NCI-H748 (cell line): ENCODE measurements at regions not wholly inside any gene's neighbourhood (a gene's known extent, or its start where the extent isn't known, plus 50 kb on each side); places are given as distances from the start of the nearest gene placed in this dataset.

ENCODE experiments used
- DNase-seq: peaks from one replicate; lab custom pipeline; 2025; ENCODE audit not compliant: unreplicated experiment; lab: John Stamatoyannopoulos, UW

DNA sequence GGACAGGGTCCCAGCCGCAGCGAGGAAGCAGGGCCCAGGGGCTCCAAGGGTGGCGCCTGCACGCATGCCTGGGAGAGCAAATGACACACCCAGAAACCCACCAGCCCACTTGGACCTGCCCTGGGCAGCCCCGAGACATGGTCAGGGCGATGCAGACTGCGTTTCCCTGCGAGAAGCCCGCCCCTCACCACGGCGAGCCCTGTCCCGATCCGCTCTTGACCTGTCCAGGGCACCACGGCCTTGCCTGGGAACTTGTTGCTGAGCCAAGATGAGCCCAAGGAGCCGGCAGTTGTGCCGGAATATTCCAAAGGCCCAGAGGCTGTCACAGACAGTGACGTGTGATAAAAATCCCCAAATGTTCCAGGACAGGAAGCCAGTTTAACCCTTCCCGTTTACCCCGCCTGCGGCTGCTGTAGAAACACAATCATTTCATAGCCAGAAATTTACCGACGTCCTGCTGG lies 78.1 kb downstream of the SIK1 start:
- DNase-seq: no peak

DNA sequence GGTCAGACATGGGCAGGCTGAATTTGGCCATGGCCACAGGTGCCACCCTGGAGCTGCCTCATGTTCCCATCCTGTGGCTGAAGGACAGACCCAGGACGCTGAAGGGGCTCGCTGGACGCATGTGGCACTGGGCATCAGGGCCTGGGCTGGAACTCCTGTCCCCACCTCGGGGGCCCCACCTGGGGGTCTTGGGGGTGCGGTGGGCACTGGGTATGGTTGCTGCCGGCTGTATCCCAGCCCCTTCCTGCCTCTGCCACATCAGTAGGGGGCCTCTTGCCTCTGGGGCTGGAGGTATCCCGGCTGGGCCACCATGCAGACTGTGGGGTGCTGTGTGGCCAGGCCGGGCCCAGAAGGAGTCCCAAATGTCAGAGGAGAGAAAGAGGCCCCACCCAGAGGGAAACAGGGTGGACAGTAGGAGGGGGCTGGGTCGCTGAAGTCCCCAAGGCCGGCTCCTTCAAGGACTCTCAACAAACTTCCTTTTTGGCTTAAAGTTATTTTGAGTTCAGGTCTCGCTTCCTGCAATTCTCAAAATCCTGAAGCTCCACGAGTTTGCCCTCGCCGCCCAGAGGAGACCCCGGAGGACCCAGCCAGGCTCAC lies 78.7 kb downstream of the SIK1 start:
- no peak for DNase-seq

DNA sequence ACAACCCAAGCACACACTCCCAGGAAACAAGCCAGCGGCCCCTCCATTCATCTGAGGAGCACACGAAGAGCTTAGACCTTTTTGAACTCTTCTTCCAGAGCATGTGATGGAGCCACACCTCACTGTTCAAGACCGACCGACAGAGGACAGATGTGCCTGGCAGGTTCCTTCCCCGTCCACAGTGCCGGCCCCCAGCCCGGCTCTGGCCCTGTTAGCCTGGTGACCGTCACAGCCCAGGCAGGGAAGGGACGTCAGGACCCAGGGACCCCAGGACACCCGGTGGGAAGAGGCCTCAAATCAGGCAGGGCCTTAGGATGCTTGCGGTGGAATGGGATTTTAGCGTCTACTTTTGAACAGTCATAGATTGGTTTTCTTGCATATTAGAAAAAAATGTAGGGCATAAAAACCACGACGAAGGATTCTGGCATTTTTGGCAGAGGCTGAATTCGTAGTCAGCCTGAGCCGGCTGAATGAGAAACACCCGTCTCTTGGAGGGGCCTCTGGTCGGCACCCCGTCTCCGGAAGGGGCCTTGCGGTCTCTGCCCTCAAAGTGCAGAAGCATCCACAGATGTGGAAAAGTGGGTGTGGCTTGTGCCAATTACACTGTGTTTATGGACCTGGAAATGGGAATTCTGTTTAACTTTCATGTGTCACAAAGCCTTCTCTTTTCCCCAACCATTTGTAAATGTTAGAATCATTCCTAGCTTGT lies 79.3 kb downstream of the SIK1 start:
- no peak for DNase-seq

DNA sequence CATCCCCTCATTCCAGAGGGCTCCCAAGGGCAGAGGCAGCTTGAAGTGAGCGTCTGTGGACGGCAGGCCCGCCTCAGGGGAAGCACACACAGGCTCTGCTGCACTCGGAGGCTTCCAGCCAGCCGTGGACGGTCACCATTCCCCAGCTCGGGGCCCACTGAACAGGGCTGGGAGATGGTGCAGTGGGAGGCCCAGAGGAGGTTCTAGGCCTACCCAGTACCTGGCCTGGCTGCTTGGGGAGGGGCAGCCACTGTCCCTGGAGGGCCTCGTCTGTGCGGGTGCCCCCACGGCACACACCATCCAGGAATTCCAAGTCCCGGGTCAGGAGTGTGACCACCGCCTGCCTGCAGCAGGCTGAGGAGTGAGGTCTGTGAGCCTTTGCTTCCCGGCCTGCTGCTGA lies 80.4 kb downstream of the SIK1 start:
- no peak for DNase-seq

DNA sequence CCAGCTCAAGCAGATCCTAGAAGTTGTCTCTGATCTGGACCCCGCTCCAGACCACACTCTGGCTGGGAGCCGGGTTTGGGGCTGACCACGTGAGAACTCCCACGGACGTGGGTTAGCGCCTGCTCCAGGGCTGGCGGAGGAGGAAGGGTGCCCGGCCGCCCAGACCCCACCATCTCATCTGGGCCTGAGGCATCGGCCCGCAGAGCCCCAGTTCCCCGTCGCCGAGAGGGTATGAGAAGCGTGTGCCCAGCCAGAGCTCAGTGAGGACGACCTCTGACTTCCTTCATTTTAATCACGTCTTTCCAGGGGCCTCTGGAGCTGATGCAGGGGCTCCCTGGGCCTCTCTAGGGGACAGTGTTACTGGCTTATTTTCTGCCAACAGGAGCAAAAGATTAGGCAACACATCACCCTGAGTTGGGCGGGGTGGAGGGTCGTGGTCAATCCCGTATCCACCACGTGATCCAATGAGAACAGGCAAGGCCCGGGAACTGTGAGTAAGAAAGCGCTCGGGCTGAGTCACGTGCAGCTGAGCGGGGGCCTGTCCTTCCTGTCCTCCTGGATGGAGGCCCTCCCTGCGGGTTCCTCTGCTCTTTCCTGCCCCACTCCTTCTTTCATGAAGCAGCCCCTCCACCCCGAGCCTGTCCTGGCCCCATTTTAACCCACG lies 81.1 kb downstream of the SIK1 start:
- DNase-seq: no peak

DNA sequence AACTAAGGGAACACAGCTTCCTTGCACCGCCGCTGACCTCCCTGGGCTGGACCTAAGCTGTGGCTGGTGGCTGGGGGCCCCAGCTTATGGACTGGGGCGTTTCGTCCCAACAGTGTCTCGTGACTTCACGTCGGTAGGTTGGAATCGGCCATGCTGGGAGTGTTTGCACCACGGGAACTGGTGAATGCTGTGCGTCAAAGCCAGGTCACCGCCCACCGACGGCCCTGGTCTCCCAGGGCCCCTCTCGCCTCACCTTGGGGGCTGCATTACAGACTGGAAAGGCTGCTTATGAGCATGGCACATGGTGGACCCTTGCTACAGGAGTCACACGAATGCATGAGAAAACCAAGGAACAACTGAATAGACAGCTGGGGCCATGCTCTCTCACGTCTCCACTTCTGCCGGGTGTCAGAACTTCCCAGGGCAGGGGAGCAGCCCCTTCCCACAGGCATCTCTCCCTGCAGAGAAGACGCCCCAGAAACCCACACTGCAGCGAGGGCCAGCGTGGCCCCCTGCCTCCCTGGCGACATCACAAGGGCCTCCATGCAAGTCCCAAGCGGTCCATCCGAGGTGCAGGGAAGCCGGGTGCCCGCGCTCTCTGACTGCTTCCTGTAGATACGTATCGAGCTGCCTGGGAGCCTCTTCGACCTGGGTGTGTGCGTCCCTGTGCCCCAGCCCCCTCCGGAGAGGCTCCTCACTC lies 81.7 kb downstream of the SIK1 start:
- no peak for DNase-seq

DNA sequence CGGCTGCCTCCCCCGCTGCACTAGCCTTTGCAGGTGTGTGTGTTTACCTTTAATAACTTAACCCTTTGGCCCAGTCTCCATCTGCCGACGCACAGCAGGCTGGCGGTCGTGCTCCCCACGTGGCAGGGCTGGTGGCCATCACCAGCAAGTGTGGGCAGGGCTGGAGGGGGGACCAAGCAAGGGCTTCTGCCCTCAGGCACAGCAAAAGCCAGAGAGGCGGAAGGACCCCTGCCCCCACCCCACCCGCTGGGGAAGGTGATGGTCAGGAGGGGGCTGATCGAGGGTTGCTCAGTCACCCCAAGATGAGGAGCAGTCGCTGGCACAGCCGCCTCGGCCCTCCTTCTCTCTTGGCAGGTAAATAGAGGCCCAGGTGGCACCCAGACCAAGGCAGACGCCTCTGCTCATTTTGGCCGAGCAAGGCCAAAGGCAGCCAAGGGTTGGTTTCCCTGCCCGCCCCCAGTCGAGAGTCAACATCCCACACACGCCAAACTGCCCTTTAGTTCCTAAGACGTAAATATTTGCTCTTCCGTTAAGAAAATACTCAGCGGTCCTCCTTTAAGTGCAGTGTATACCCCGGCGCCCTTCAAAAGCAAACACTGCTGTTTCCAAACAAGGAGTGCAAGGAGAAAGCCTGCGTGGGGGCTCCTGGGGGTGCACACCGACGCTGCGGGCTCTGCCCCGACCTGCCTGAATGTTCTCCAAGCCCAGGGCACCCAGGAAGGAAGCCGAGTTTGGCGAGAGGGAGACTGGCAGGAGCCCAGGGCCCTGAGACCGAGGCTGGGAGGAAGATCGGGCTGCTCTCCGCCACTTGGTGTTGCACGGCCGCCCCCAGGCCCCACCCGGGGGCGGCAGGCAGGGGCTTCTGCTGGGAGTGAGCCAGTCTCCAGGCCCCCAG lies 82.7 kb downstream of the SIK1 start:
- DNase-seq: peak; percentile 17

DNA sequence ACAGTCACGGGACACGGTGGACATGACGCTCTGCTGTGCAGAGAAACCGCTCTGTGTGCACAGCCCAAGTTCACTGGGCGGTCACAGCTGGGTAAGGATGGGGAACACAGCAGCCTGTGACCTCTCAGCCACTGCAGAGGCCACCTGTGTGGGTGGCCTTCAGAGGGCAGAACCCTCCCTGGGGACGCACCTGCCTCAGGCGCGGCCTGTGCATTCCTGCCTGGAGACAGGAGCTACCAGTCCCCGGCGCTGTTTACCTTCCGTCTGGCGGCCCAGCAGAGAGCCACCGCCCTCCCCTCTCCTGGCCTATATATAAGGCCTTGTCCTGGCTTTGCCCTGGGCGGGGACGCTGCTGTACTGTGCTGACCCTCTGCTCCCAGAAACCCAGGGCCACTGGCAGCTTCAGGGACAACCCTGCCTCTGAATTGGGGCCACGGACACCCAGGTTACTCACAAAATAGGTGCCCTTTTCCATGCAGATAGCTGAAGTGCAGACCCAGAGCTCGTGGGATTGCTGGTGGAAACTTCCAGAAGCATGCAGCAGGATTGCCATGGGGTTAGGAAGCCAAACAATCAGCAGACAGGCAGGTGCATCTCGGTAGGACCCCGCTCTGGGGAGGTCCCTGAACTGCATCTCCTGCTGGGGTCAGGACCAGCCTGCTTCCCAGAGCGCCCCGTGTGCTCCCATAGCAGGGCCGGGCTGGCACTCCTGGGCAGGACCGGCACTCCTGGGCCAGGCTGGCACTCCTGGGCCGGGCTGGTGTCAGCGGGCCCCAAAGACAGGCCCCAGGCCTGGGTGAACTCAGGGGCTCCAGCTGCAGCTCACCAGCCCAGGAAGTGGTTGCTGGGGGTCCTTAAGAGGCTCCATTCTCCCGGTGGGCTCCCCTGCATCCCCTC lies 83.6 kb downstream of the SIK1 start:
- DNase-seq: peak; percentile 74

DNA sequence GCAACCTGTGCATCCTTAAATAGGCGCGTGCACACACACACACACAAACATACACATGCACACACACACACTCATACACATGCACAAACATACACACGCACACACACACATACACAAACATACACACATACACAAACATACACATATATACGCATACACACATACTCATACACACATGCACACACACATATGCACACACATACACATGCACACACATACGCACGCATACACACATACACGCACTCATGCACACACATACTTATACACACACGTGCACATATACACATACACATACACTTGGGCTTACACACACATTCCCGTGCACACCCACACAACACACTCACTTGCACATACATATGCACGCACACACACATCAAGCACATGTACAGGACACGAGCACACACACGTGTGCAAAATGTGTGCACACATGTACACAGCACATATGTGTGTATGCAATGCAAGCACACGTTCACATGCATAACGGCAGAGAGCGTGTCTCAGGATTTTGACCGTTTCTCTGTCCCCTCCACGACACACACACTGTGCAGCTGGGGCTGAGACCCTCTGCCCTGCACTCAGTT lies 84.5 kb downstream of the SIK1 start:
- no peak for DNase-seq

DNA sequence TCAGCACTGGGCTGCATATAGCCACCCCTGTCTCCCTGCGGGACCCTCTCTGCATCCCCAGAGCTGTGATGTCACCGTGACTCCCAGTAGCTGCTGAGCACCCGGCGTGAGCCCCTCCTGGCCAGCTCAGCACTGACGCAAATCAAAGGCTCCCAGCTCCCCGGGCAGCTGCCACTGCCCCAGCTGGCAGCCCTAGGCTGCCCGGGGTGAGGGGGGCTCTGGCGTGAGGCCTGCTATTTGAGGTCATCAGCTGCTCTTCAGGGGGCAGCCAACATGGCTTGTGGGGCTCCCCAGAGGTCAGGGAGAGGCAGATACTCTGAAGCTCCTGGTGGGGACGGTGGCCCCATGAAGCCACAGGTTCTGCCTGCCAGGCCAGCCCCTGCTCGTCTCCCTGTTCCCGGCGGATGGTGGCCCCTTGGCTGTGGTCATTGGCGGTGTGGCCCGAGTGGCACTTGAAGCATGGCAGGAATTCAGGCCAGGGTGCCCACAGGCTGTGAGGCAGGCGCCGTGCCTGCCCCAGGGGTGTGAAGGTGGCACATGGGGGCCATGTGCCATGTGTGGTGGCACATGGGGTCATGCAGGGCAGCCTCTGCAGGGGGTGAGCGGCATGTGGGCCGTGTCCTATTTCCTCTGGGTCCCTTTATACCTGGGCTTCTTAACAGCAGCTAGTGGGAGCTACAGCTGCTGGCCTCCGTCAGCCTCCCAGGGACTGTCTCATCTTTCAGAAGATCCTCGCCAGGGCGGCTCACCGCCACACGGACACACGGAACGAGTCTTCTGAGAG lies 85.4 kb downstream of the SIK1 start:
- DNase-seq: no peak

DNA sequence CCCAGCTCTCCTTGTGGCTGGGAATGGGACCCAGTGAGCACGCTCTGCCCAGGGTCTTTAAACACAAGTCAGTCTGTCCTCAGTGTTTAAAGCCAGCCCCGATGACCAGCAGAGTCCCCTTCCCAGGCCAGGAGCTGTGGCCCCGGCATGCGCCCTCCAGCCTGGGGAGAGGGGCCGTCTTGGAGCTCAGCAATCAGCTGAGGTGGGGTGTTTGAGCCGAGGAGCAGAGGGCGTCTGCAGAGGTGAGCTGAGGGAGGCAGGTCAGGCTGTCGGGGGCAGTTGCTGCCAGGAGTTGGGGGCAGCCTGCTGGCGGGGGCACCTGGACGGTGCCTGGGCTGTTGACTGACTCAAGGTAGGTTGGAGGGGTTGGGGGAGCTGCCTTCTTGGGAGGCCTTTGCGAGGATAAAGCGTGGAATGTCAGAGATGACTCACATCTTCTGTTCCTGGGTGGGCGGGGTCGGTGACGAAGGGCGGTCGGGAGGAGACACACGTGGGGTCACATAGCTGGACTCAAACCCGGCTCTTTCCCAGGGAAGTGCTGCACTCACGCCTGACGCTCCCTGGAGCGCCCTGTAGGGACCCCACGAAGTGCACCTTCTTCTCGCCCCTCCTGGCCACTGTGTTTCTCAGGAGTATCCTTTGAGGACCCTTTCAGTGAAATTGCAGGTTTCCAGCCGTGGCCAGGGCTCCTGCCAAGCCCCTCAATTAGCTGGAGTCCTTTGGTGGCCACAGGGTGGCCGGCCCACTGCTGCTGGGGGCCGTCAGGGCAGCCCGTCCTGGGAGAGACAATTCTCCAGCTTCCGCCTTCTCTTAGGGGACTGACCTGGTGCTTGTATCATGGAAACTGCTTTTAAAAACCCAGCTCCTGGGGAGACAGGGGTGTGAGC lies 86.2 kb downstream of the SIK1 start:
- no peak for DNase-seq

DNA sequence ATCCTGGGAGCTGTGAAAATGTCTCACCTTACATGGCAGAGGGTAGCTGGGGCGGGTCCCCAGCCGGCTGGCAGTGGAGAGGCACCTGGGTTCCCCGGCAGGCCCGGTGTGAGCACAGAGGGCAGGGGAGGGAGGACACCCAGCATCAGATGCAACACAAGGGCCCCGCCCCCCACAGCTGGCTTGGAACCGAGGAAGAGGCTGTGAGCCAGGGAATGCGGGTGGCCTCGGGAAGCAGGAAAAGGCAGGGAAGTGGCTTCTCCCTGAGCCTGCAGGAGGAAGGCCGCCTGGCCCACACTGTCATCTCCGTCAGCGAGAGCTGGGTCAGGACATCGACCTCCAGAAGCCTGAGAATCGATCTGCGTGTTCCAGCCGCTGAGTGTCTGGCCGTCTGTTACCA lies 87.3 kb downstream of the SIK1 start:
- DNase-seq: no peak

DNA sequence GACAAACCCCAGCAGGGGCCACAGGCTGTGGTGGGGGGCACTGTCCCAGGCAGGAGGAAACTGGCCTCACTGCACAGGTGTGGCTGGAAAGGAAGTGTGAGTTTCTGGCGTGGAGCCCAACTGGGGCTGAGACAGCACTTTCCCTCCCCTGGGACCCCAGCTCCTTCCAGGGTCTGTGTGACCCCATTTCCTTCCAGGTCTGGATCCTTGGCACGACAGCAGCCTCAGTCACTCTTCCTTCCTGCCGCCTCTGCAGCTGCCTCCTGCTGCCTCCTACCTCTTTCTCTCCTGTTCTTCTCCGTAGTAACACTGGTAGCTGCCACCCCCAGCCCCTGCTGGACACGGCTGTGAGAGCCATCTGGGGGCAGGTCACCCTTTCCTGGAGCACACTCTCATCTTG lies 88.0 kb downstream of the SIK1 start:
- no peak for DNase-seq

DNA sequence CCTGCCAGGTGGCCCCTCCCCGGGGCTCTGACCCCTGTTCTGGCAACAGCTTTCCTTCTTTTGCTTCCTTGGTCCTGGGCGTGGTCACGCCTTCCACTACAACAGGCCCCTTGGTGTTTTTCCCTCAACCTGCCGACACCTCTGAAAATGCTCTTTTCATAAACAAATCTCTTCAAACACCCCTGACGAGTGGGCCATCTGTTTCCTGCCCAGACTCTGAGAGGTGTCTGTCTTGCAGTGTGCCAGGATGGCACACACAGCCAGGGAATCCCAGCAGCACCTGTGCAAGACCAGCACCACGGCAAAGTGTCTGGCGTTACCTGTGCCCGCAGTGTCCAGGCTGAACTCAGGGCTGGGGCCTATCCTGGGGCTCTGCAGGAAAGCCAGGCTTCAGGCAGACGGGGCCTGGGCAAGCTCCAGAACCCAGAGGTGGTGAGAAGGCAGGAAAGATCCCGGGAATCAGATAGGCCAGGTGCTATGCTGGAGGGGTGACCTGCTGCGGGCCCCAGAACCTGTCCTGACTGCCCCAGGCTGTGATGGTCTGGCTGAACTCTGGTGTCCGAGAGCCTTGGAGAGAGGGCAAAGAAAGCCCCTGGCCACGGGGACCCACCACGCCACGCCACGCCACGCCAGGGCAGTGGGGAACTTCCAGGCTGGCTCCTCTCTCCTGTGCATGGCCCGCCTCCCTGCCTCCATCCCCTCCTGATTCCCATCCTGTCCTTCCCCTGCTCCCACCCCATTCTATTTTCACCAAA lies 88.9 kb downstream of the SIK1 start:
- no peak for DNase-seq

DNA sequence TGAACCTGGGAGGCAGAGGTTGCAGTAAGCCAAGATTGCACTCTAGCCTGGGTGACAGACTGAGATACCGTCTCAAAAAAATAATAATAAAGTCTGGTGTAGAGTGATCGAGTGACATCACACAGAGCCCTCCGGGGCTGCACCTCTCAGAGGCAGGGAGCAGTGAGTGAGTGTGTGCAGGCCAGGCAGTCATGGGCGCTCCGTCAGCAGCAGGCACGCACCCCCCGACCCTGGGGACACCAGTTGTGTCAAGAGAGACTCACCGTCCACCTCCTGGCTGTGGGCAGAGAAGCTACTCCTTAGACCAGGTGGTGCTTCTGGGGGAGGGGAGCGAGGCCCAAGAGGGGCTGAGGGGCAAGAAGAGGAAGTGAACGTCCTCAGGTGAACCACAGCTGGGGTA lies 91.8 kb downstream of the SIK1 start:
- DNase-seq: no peak

DNA sequence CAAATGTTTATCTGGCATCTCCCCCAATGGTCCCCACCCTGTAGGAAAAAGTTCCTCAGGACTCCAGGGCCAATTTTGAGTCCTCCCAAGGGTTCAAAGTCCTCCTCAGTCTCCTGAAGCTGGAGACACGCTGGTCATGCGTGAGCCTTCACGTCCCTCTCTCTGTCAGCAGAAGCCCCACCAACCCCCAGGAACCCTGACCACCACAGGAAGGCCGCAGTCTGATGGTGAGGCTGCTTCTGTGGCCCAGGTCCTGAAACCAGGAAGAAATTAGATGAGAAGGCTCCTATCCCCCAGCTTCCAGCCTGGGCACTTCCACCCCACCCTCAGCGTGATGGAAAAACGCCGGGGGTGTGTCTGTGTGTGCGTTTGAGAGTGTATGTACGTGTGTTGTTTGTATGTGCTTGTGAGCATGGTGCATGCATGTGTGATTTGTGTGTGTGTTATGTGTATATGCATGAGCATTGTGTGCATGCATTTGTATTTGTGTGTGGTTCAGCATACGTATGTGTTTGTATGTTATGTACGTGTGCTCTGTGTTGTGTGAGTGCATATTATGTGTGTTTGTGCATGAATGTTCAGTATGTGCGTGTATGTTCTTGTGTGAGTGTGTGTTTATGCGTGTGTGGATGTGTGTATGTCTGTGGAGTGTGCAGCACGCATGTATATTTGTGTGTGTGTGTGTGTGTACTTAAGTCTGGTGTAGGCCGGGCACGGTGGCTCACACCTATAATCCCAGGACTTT lies 92.5 kb downstream of the SIK1 start:
- DNase-seq: no peak
